ENCODE measurements at regions not wholly inside any gene's neighbourhood (a gene's known extent, or its start where the extent isn't known, plus 50 kb on each side); places are given as distances from the start of the nearest gene placed in this dataset.

DNA sequence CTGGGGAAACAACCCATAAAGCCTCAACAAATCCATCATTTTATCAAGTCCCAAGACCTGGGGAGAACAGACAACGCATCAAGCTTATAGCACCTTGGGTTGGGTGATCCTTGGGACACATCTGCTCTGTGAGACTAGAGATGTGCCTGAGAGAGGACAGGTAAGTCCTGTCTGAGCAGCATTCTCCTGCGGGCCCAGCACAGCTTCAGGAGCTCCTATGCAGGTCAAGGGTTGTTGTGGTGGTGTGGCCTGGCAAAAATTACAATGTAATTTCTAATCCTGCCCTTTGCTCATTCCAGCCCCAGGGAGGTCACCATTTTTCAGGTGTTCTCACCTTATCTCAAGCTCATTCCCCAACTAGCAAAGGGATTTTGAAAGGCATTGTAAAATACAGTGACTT, 608.1 kb upstream of the CAMK1G start:
- TF ChIP-seq CTCF (conservative IDR thresholded peaks at IDR 0.05): no peak
- no peak for TF ChIP-seq EZH2 (IDR thresholded peaks at IDR 0.05; ENCODE audit: low read depth)

Measured in PC-9 (cell line).